Mucosa of rectum (tissue), 2 donors: ENCODE measurements at regions not wholly inside any gene's neighbourhood (a gene's known extent, or its start where the extent isn't known, plus 50 kb on each side); places are given as distances from the start of the nearest gene placed in this dataset.
"Not testable (repeated sequence)": the region's sequence is repeated elsewhere in the genome, so short reads cannot be mapped to it uniquely, and the experiment has no call there.

Experiments used
- H3K27ac ChIP-seq, 2 donors: one replicate each; pipeline ENCODE4 v1.7.0; 2013; ENCODE audit warnings: inconsistent platforms in 2 of 2, low read depth in 2 of 2, low read length in 2 of 2
- H3K27me3 ChIP-seq, 2 donors: one replicate each; pipeline ENCODE4 v1.7.0; 2013; ENCODE audit warnings: low read length in 2 of 2; ENCODE audit not compliant: control insufficient read depth in 2 of 2, insufficient read depth in 2 of 2
- H3K36me3 ChIP-seq, 2 donors: one replicate each; pipeline ENCODE4 v1.7.0; 2013; ENCODE audit warnings: low read length in 2 of 2; ENCODE audit not compliant: control insufficient read depth in 2 of 2, insufficient read depth in 2 of 2
- H3K4me1 ChIP-seq, 2 donors: one replicate each; pipeline ENCODE4 v1.7.0; 2013; ENCODE audit warnings: low read length in 2 of 2, mild to moderate bottlenecking in 1 of 2; ENCODE audit not compliant: control insufficient read depth in 2 of 2, insufficient read depth in 2 of 2
- H3K4me3 ChIP-seq, 2 donors: one replicate each; pipeline ENCODE4 v1.7.0; 2013; ENCODE audit warnings: low read length in 2 of 2
- H3K9ac ChIP-seq, 2 donors: one replicate each; pipeline ENCODE4 v1.7.0; 2013; ENCODE audit warnings: low read length in 2 of 2, low read depth in 1 of 2, mild to moderate bottlenecking in 1 of 2
- H3K9me3 ChIP-seq, 2 donors: one replicate each; pipeline ENCODE4 v1.7.0; 2013; ENCODE audit warnings: low read length in 2 of 2; ENCODE audit not compliant: control insufficient read depth in 2 of 2
- donor health status: healthy.
- donor health status: Normal muscosa, but diverticular disease.

GRCh38 chr21:28063241-28064216, 929.1 kb downstream of the LTN1 start:
- no peak overlapping the region for H3K9ac ChIP-seq

GRCh38 chr21:28052956-28053355, 939.7 kb downstream of the LTN1 start:
- H3K4me1 ChIP-seq, H3K27me3 ChIP-seq, H3K27ac ChIP-seq, H3K4me3 ChIP-seq, H3K9ac ChIP-seq, H3K9me3 ChIP-seq, H3K36me3 ChIP-seq: not testable (repeated sequence)

More at GRCh38 chr21:28063241-28064216, 929.1 kb downstream of the LTN1 start:
- Histone ChIP-seq H3K27ac (no peak overlapping the region), H3K36me3 (no peaks in the 10 kb centered on the region), H3K4me1 (no peaks in the 10 kb centered on the region), H3K27me3 (no peaks in the 10 kb centered on the region), H3K9me3 (no peaks in the 10 kb centered on the region), H3K4me3 (no peak overlapping the region)

DNA sequence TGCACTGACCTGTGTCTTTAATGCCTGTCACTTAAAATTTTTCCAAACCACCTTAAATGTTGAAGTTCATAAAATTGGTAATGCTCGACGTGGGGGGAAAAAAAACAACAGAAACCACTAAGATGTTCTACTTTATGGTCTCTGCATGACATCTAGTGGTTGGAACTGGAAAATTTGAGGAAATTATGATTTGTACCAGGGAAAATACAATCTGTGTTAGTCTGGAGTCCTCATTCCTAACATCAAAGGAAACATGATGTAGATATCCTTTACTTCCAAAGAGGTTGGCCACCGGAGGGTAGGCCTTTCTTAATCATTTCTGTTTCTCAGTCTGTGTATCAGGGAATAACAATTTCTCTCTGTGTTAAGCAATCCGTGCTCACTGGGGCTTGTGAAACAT, 941.0 kb downstream of the LTN1 start:
- H3K27ac ChIP-seq, H3K9me3 ChIP-seq, H3K4me3 ChIP-seq, H3K27me3 ChIP-seq, H3K36me3 ChIP-seq, H3K4me1 ChIP-seq, H3K9ac ChIP-seq: not testable (repeated sequence)

GRCh38 chr21:28035692-28036091, 957.0 kb downstream of the LTN1 start:
- H3K27me3 ChIP-seq, H3K36me3 ChIP-seq, H3K9me3 ChIP-seq, H3K4me1 ChIP-seq, H3K27ac ChIP-seq, H3K4me3 ChIP-seq, H3K9ac ChIP-seq: not testable (repeated sequence)

DNA sequence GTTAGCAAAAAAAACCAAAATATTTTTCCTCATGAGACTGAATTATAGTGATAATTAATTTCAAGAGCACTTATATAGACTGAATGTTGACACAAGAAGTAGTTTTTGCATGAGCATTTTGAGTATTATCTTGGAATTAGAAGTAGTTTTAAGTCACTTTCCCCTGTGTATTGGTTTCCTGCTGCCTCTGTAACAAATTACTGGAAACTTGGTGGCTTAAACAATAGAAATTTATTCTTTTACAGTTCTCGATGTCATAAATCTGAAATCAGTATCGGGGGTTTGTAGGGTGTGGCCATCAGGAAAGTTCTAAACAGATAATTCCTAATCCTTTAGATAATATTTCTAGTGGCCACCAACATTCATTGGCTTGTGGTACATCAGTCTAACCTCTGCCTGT, 957.8 kb downstream of the LTN1 start:
- not testable (repeated sequence) for H3K4me1 ChIP-seq

GRCh38 chr21:28034334-28034733, 958.3 kb downstream of the LTN1 start:
- not testable (repeated sequence) for H3K27ac ChIP-seq, H3K4me3 ChIP-seq, H3K9me3 ChIP-seq, H3K9ac ChIP-seq, H3K36me3 ChIP-seq, H3K4me1 ChIP-seq, H3K27me3 ChIP-seq

More for the DNA sequence above, 957.8 kb downstream of the LTN1 start:
- not testable (repeated sequence) for H3K27ac ChIP-seq, H3K36me3 ChIP-seq, H3K4me3 ChIP-seq, H3K27me3 ChIP-seq, H3K9ac ChIP-seq, H3K9me3 ChIP-seq

GRCh38 chr21:28032652-28033051, 960.0 kb downstream of the LTN1 start:
- not testable (repeated sequence) for H3K9me3 ChIP-seq, H3K4me3 ChIP-seq, H3K36me3 ChIP-seq, H3K27me3 ChIP-seq, H3K9ac ChIP-seq, H3K4me1 ChIP-seq, H3K27ac ChIP-seq

DNA sequence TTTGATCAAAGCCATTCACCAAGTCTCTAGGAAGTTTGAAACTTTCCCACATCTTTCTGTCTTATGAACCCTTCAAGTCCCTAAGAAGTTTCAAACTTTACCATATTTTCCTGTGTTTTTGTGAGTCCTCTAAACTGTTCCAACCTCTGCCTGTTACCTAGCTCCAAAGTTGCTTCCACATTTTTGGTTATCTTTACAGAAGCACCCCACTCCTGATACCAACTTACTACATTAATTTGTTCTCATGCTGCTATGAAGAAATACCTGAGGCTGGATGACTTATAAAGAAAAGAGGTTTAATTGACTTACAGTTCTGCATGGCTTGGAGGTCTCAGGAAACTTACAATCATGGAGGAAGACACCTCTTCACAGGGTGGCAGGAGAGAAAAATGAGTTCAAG, 961.6 kb downstream of the LTN1 start:
- not testable (repeated sequence) for H3K36me3 ChIP-seq, H3K9me3 ChIP-seq, H3K9ac ChIP-seq, H3K4me3 ChIP-seq, H3K4me1 ChIP-seq, H3K27me3 ChIP-seq, H3K27ac ChIP-seq

DNA sequence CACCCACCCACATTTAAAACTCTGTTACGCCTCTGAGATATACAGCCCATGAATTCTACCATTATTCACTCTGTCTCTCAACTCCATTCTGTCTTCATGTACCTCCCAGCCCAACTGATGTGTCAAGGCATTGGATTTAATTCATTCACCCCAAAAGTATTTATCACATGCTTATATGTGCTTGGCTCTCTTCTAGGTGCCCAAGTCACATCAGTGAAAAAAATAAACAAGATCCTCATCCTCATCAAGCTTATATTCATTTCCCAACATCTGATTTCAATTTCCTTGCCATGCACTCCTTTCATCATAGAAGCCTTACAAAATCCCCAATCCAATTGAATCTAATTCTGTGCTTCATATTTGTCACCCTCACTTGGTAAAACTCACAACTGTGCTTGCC, 967.6 kb downstream of the LTN1 start:
- Histone ChIP-seq H3K4me1 (no peaks in the 10 kb centered on the region), H3K9ac (no peak overlapping the region), H3K27ac (no peak overlapping the region), H3K36me3 (no peaks in the 10 kb centered on the region), H3K4me3 (no peak overlapping the region), H3K27me3 (no peaks in the 10 kb centered on the region), H3K9me3 (no peaks in the 10 kb centered on the region)

DNA sequence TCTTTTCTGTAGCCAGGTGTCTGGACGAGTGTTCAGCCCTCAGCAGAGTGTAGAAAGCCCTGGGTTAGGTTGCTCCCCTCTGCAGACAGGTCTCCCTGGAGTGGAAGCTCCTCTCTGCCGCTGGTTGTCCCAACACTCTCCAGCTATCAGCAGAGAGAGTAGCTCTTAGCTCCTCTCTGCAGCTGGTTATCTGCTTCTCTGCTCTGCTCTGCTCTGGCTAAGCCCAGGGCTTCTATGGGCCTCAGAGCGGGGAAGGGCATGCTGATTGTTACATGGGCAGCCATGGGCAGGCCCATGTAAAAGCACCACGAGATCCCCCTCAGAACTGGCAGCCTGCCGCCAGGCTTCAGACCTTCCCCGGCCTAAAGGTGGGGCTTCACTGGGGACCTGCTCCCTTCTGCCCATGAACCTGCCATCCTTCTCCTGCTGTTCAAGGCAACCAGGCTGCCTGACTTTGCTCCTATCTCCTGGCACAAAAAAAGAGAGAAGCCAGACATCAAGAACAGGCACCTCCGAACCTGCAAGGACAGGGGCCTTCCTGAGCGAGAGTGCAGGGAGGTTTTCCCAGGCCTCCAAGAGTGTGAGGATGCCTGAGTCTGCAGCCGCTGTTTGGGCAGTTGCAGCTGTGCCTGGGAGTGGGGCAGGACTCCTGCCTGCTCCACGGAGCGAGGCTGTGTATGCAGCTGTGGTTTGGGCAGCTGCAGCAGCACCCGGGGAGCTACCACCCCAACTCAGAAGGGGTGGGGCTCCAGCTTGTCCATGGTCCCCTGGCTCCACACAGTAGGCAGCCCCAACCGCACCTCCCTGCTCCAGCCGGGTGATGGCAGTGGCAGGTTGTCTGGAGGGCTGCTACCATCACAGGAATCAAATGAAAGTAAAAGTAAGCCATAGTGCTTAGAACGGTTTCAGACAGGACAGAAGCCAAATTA, 973.7 kb downstream of the LTN1 start:
- Histone ChIP-seq H3K27ac (no peak overlapping the region), H3K36me3 (no peaks in the 10 kb centered on the region), H3K9me3 (no peaks in the 10 kb centered on the region), H3K27me3 (no peaks in the 10 kb centered on the region), H3K4me1 (no peaks in the 10 kb centered on the region), H3K9ac (no peak overlapping the region), H3K4me3 (no peak overlapping the region)
